ENCODE measurements at regions not wholly inside any gene's neighbourhood (a gene's known extent, or its start where the extent isn't known, plus 50 kb on each side); places are given as distances from the start of the nearest gene placed in this dataset.

- Histone ChIP-seq H3K36me3 (ENCODE audit: insufficient read depth, low read length) (no peaks in the 10 kb centered on the region), H3K9ac (ENCODE audit: low read depth, low read length) (no peak overlapping the region), H3K4me3 (ENCODE audit: low read depth in 1 of 2, low read length in 2 of 2) (no peak overlapping the region), H3K9me3 (ENCODE audit: insufficient read depth, low read length, severe bottlenecking) (no peaks in the 10 kb centered on the region), H4K20me1 (ENCODE audit: insufficient read depth, low read length) (no peaks in the 10 kb centered on the region), H3K79me2 (ENCODE audit: insufficient read depth, low read length) (no peaks in the 10 kb centered on the region), H3K27me3 (ENCODE audit: insufficient read depth, low read length, poor library complexity) (no peaks in the 10 kb centered on the region), H2AFZ (ENCODE audit: low read depth, low read length) (no peak overlapping the region), H3K4me2 (ENCODE audit: insufficient read depth, low read length) (no peak overlapping the region), H3K4me1 (ENCODE audit: insufficient read depth, low read length) (no peaks in the 10 kb centered on the region), H3K27ac (ENCODE audit: low read length) (no peak overlapping the region)
- DNase-seq (no peak), ATAC-seq (ENCODE audit: insufficient read depth, low read depth) (no peak)
- no peak for TF ChIP-seq CTCF (IDR thresholded peaks at IDR 0.05; ENCODE audit: borderline replicate concordance, extremely low read depth, low read length, poor library complexity, severe bottlenecking)
- no peak for TF ChIP-seq EZH2 (IDR thresholded peaks at IDR 0.05; ENCODE audit: borderline replicate concordance, low read depth, low read length, severe bottlenecking)
Observed at GRCh38 chr5:74105126-74105780, 479.3 kb downstream of the ARHGEF28 start.

GRCh38 chr5:74103131-74104023 is 477.4 kb downstream of the ARHGEF28 start:
- Histone ChIP-seq H3K9ac (ENCODE audit: low read depth, low read length) (no peak overlapping the region), H4K20me1 (ENCODE audit: insufficient read depth, low read length) (no peaks in the 10 kb centered on the region), H3K4me3 (ENCODE audit: low read depth in 1 of 2, low read length in 2 of 2) (no peak overlapping the region), H3K27ac (ENCODE audit: low read length) (no peak overlapping the region), H3K36me3 (ENCODE audit: insufficient read depth, low read length) (no peaks in the 10 kb centered on the region), H3K4me2 (ENCODE audit: insufficient read depth, low read length) (no peak overlapping the region), H3K9me3 (ENCODE audit: insufficient read depth, low read length, severe bottlenecking) (peaks cover 4% of the 10 kb centered on the region), H2AFZ (ENCODE audit: low read depth, low read length) (no peak overlapping the region), H3K4me1 (ENCODE audit: insufficient read depth, low read length) (no peaks in the 10 kb centered on the region), H3K27me3 (ENCODE audit: insufficient read depth, low read length, poor library complexity) (no peaks in the 10 kb centered on the region), H3K79me2 (ENCODE audit: insufficient read depth, low read length) (no peaks in the 10 kb centered on the region)
- no peak for ATAC-seq (ENCODE audit: insufficient read depth, low read depth)
- no peak for DNase-seq
- TF ChIP-seq EZH2 (IDR thresholded peaks at IDR 0.05; ENCODE audit: borderline replicate concordance, low read depth, low read length, severe bottlenecking) = no peak
- TF ChIP-seq CTCF (IDR thresholded peaks at IDR 0.05; ENCODE audit: borderline replicate concordance, extremely low read depth, low read length, poor library complexity, severe bottlenecking) = no peak

- DNase-seq = no peak
- H3K79me2 ChIP-seq (ENCODE audit: insufficient read depth, low read length) = no peaks in the 10 kb centered on the region
- no peak for ATAC-seq (ENCODE audit: insufficient read depth, low read depth)
- TF ChIP-seq EZH2 (IDR thresholded peaks at IDR 0.05; ENCODE audit: borderline replicate concordance, low read depth, low read length, severe bottlenecking) (no peak), CTCF (IDR thresholded peaks at IDR 0.05; ENCODE audit: borderline replicate concordance, extremely low read depth, low read length, poor library complexity, severe bottlenecking) (no peak)
- no peaks in the 10 kb centered on the region for H3K36me3 ChIP-seq (ENCODE audit: insufficient read depth, low read length)
- H4K20me1 ChIP-seq (ENCODE audit: insufficient read depth, low read length) = no peaks in the 10 kb centered on the region
- no peak overlapping the region for H3K4me2 ChIP-seq (ENCODE audit: insufficient read depth, low read length)
- no peaks in the 10 kb centered on the region for H3K4me1 ChIP-seq (ENCODE audit: insufficient read depth, low read length)
- H3K9ac ChIP-seq (ENCODE audit: low read depth, low read length) = no peak overlapping the region
- no peak overlapping the region for H2AFZ ChIP-seq (ENCODE audit: low read depth, low read length)
- no peak overlapping the region for H3K27ac ChIP-seq (ENCODE audit: low read length)
- H3K27me3 ChIP-seq (ENCODE audit: insufficient read depth, low read length, poor library complexity) = no peaks in the 10 kb centered on the region
- peaks cover 4% of the 10 kb centered on the region for H3K9me3 ChIP-seq (ENCODE audit: insufficient read depth, low read length, severe bottlenecking)
- H3K4me3 ChIP-seq (ENCODE audit: low read depth in 1 of 2, low read length in 2 of 2) = no peak overlapping the region
Observed at GRCh38 chr5:74100268-74100665, 474.3 kb downstream of the ARHGEF28 start.
